Caco-2 (cell line): ENCODE measurements at regions not wholly inside any gene's neighbourhood (a gene's known extent, or its start where the extent isn't known, plus 50 kb on each side); places are given as distances from the start of the nearest gene placed in this dataset.

Experiments
- BruUV-seq: library from RNA; stranded (reverse); fragments of 400-500 nt; replicated peaks from 2 replicates; lab custom pipeline; 2021; lab: Mats Ljungman, UMichigan
- CTCF ChIA-PET: fragments of 300-600 bp; sonication (Branson Sonifier 250); formaldehyde crosslinking; loops from one replicate; lab custom pipeline; 2022; ENCODE audit warnings: antibody characterized with exemption; lab: Charles Lee
- POLR2A ChIA-PET: fragments of 300-600 bp; sonication (Branson Sonifier 250); formaldehyde crosslinking; loops from one replicate; lab custom pipeline; 2022; ENCODE audit warnings: antibody characterized with exemption; lab: Charles Lee
- DNase-seq, 2 experiments: peaks; one replicate each; pipeline versions ENCODE4 v3.0.0 to v3.0.0-alpha.2; 2020 to 2022
- H3K27me3 ChIP-seq: replicated peaks from 2 replicates; pipeline ENCODE4 v1.6.0; 2011; ENCODE audit warnings: low read length; ENCODE audit not compliant: control insufficient read depth, insufficient read depth
- H3K36me3 ChIP-seq: 2 replicates; pipeline ENCODE4 v1.5.1; 2011; ENCODE audit warnings: low read length; ENCODE audit not compliant: control insufficient read depth, insufficient read depth
- H3K4me1 ChIP-seq: fragments of 250-450 bp; sonication (Bioruptor Pico); 2 replicates; pipeline ENCODE4 v1.5.1; 2020; ENCODE audit warnings: mild to moderate bottlenecking
- H3K4me3 ChIP-seq: 2 replicates; pipeline ENCODE4 v1.5.1; 2011; ENCODE audit warnings: low read depth, mild to moderate bottlenecking, control low read depth, low read length
- H3K9me3 ChIP-seq: fragments of 250-450 bp; sonication (Bioruptor Pico); 2 replicates; pipeline ENCODE4 v1.5.1; 2020; ENCODE audit warnings: mild to moderate bottlenecking, moderate library complexity
- H3K27ac Mint-ChIP-seq: one replicate; pipeline ENCODE4 v1.8.0; 2022; ENCODE audit warnings: mixed read lengths; ENCODE audit not compliant: unreplicated experiment
- H3K27me3 Mint-ChIP-seq: one replicate; pipeline ENCODE4 v1.8.0; 2022; ENCODE audit warnings: mixed read lengths; ENCODE audit not compliant: insufficient read depth, unreplicated experiment
- H3K36me3 Mint-ChIP-seq: one replicate; pipeline ENCODE4 v1.8.0; 2022; ENCODE audit warnings: mild to moderate bottlenecking, mixed read lengths; ENCODE audit not compliant: insufficient read depth, unreplicated experiment
- H3K4me1 Mint-ChIP-seq: one replicate; pipeline ENCODE4 v1.8.0; 2022; ENCODE audit warnings: low read depth, mixed read lengths; ENCODE audit not compliant: unreplicated experiment
- H3K4me3 Mint-ChIP-seq: one replicate; pipeline ENCODE4 v1.8.0; 2022; ENCODE audit warnings: mild to moderate bottlenecking, moderate library complexity, mixed read lengths; ENCODE audit not compliant: unreplicated experiment
- H3K9me3 Mint-ChIP-seq: one replicate; pipeline ENCODE4 v1.8.0; 2022; ENCODE audit warnings: mixed read lengths; ENCODE audit not compliant: unreplicated experiment
- intact Hi-C: fragments of 100-400 bp; cut with micrococcal nuclease; formaldehyde crosslinking; loops from one replicate; pipeline ENCODE4 v1.10.0; 2022; ENCODE audit not compliant: unreplicated experiment
- TF ChIP-seq, protein P1 (sequence below), 2 experiments: fragments of 200-600 bp in 1 of 2; IDR thresholded peaks; 1 replicate in 1 of 2; 2 replicates in 1 of 2; pipeline versions ENCODE4 v1.5.1 to v1.8.0; 2011 to 2022; ENCODE audit warnings: antibody characterized with exemption in 1 of 2, control low read depth in 1 of 2, inconsistent platforms in 1 of 2, low read depth in 1 of 2, low read length in 1 of 2, mild to moderate bottlenecking in 1 of 2, moderate library complexity in 1 of 2; ENCODE audit not compliant: insufficient read depth in 1 of 2, severe bottlenecking in 1 of 2, unreplicated experiment in 1 of 2

DNA sequence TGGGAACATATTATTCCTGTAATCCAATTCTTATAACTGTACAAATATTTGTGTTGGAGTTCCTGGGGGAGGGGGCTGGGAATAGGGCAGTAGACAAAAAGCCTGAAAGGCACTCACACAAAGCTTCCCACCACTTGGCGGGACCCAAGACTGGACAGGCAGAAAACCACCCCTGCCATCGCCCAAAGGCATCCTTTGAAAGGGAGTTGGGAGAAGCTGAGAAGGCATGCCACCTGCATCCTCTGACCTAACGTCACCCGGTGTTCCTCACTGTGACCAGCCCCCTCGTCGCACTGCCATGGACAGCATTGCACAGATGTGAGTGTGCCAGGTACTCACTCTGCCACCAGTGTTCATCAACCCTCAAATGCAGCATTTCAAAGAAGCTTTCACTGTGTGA lies 80.6 kb upstream of the SMIM23 start:
- no peaks in the 10 kb centered on the region for H3K9me3 Mint-ChIP-seq
- H3K4me1 ChIP-seq, result no peaks in the 10 kb centered on the region
- H3K4me1 Mint-ChIP-seq, result no peaks in the 10 kb centered on the region
- H3K27ac Mint-ChIP-seq, result no peak overlapping the region
- no peak overlapping the region for H3K4me3 Mint-ChIP-seq
- H3K4me3 ChIP-seq, result no peak overlapping the region
- ChIA-PET CTCF (no interaction called here), POLR2A (no interaction called here)
- peaks cover 17% of the 10 kb centered on the region for H3K27me3 Mint-ChIP-seq
- TF ChIP-seq, protein P1, sequence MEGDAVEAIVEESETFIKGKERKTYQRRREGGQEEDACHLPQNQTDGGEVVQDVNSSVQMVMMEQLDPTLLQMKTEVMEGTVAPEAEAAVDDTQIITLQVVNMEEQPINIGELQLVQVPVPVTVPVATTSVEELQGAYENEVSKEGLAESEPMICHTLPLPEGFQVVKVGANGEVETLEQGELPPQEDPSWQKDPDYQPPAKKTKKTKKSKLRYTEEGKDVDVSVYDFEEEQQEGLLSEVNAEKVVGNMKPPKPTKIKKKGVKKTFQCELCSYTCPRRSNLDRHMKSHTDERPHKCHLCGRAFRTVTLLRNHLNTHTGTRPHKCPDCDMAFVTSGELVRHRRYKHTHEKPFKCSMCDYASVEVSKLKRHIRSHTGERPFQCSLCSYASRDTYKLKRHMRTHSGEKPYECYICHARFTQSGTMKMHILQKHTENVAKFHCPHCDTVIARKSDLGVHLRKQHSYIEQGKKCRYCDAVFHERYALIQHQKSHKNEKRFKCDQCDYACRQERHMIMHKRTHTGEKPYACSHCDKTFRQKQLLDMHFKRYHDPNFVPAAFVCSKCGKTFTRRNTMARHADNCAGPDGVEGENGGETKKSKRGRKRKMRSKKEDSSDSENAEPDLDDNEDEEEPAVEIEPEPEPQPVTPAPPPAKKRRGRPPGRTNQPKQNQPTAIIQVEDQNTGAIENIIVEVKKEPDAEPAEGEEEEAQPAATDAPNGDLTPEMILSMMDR (IDR thresholded peaks at IDR 0.05; ENCODE audit: insufficient read depth in 1 of 2, low read depth in 1 of 2, low read length in 1 of 2, severe bottlenecking in 1 of 2, unreplicated experiment in 1 of 2), result no peak
- no peaks in the 10 kb centered on the region for H3K36me3 ChIP-seq
- no peak for DNase-seq
- no peaks in the 10 kb centered on the region for H3K36me3 Mint-ChIP-seq
- intact Hi-C loops, result no loop called here
- no peaks in the 10 kb centered on the region for H3K27me3 ChIP-seq
- BruUV-seq, result no TSS peak
- H3K9me3 ChIP-seq, result no peaks in the 10 kb centered on the region

DNA sequence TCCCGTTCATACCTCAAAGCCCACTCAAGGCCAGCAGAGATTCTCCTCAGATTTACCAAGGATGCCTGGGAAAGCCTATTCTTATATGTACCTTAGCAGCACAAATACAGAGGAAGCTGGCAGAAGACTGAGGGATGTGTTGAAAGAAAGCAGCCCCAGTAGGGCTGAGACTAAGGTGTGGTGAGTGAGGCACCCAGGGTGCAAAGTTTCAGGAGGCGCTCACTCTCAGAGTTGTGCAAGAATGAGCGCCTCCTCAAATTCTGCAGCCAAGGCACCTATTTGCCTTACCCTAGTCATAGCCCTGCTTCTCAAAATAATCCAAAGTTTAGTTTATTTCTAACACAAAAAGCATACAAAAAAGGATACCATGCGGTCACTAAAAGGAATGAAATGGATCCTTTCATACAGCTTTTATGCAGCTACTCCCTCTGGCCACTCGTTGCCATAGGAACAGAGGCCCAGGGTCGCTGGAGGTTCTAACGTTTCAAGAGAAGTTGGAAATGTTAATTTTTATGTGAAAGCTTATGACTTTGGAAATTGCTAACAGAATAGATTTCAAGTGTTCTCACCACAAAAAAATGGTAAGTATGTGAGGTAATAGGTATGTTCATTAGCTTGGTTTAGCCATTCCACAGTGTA lies 79.7 kb upstream of the SMIM23 start:
- intact Hi-C loops, result no loop called here
- no TSS peak for BruUV-seq
- H3K27me3 Mint-ChIP-seq, result peaks cover 17% of the 10 kb centered on the region
- ChIA-PET POLR2A (interaction anchor here (0.5 kb wide), 1 partner anchor 12 kb away, joined by 11 read pairs; no protein-coding TSS in a partner anchor), CTCF (no interaction called here)
- no peaks in the 10 kb centered on the region for H3K9me3 Mint-ChIP-seq
- no peaks in the 10 kb centered on the region for H3K27me3 ChIP-seq
- no peaks in the 10 kb centered on the region for H3K4me1 ChIP-seq
- no peaks in the 10 kb centered on the region for H3K36me3 Mint-ChIP-seq
- no peak for DNase-seq
- H3K9me3 ChIP-seq, result no peaks in the 10 kb centered on the region
- no peak overlapping the region for H3K27ac Mint-ChIP-seq
- no peak overlapping the region for H3K4me3 Mint-ChIP-seq
- no peaks in the 10 kb centered on the region for H3K4me1 Mint-ChIP-seq
- TF ChIP-seq, protein P1 (IDR thresholded peaks at IDR 0.05; ENCODE audit: insufficient read depth in 1 of 2, low read depth in 1 of 2, low read length in 1 of 2, severe bottlenecking in 1 of 2, unreplicated experiment in 1 of 2), result no peak
- H3K4me3 ChIP-seq, result no peak overlapping the region
- no peaks in the 10 kb centered on the region for H3K36me3 ChIP-seq

DNA sequence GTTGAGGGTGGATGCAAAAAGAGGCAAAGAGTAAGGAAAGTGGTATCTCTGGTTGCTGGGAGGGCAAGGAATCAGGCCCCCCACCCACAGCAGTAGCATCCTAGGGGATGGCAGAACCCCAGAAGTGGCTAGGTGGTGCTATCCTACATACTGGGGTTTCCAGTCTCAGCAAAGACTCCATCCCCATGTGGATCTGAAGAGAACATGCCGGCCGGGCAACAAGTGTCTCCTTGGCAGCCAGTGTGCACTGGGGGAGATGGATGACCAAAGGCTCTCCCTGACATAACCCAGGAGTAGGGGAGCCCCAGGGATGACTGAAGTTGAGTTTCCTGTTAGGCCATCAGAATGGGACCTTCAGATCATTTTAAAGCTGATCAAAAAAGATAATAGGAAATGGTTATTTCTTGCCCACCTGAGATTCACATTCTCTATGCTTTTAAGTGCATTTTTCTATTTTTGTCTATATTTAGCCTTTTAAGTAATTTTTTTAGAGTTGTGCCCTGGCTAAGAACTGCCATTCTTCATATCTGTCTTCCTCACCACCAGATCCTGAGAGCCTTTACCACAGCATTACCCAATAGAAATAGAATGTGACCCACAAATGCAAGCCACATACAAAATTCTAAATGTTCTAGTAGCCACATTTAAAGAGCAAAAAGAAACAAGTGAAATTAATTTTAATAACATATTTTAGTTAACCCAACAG lies 78.7 kb upstream of the SMIM23 start:
- Mint-ChIP-seq H3K27me3 (peaks cover 14% of the 10 kb centered on the region), H3K27ac (no peak overlapping the region), H3K36me3 (no peaks in the 10 kb centered on the region), H3K4me1 (no peaks in the 10 kb centered on the region), H3K9me3 (no peaks in the 10 kb centered on the region), H3K4me3 (no peak overlapping the region)
- no peak overlapping the region for H3K4me3 ChIP-seq
- BruUV-seq, result no TSS peak
- intact Hi-C loops, result no loop called here
- H3K36me3 ChIP-seq, result no peaks in the 10 kb centered on the region
- CTCF ChIA-PET, result no interaction called here
- POLR2A ChIA-PET, result no interaction called here
- no peaks in the 10 kb centered on the region for H3K4me1 ChIP-seq
- TF ChIP-seq, protein P1 (IDR thresholded peaks at IDR 0.05; ENCODE audit: insufficient read depth in 1 of 2, low read depth in 1 of 2, low read length in 1 of 2, severe bottlenecking in 1 of 2, unreplicated experiment in 1 of 2), result no peak
- DNase-seq, result no peak
- no peaks in the 10 kb centered on the region for H3K27me3 ChIP-seq
- H3K9me3 ChIP-seq, result no peaks in the 10 kb centered on the region
